Limb (tissue), 2 donors: ENCODE measurements at regions not wholly inside any gene's neighbourhood (a gene's known extent, or its start where the extent isn't known, plus 50 kb on each side); places are given as distances from the start of the nearest gene placed in this dataset.

Experiments used
- DNase-seq, 2 donors: peaks; one replicate each; pipeline ENCODE4 v3.0.0-alpha.2; 2016; ENCODE audit errors: extremely low spot score in 2 of 2

- no peak for DNase-seq
These were observed 248.5 kb downstream of the ATP23 start for GRCh38 chr12:58189893-58190292.

- DNase-seq: no peak
These were observed 249.3 kb downstream of the ATP23 start for GRCh38 chr12:58190618-58191017.

DNA sequence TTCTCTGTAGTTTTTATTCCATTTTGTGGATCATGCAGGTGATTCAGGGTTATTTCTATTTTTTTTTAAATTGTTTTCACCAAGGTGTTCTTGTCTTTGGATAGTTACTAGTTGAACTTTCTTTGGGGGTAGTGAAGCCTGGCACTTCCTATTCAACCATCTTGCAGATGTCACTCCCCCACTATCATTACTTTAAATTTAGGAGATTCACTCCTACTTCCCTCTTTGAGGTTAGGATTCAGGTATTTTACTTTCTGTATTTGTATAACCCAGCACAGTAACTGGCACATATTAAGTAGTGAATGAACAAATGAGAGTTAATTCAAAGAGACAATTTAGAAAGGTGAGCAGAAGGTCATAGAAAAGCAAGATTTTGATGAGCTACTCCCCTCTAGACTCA lies 255.6 kb downstream of the ATP23 start:
- DNase-seq: no peak

- no peak for DNase-seq
These were observed 261.8 kb downstream of the ATP23 start for GRCh38 chr12:58202933-58203718.

GRCh38 chr12:58204071-58204470 lies 262.7 kb downstream of the ATP23 start:
- DNase-seq: no peak

DNA sequence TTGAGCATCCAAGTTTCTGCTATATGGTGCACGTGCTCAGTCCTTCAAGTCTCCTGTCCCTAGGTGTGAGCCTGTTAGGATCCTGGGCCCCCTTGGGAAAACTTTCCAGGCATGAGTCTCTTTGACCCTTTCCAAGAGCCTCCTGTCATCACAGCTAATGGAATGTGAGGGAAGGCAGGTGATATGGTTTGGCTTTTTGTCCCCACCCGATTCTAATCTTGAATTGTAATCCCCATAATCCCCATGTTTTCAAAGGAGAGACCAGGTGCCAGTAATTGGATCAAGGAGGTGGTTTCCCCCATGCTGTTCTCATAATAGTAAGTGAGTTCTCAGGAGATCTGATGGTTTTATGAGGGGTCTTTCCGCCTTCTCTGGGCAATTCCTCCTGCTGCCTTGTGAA lies 265.5 kb downstream of the ATP23 start:
- no peak for DNase-seq

- DNase-seq: no peak
These were observed 269.8 kb downstream of the ATP23 start for GRCh38 chr12:58211211-58211610.

GRCh38 chr12:58217130-58217529 lies 275.8 kb downstream of the ATP23 start:
- DNase-seq: no peak

DNA sequence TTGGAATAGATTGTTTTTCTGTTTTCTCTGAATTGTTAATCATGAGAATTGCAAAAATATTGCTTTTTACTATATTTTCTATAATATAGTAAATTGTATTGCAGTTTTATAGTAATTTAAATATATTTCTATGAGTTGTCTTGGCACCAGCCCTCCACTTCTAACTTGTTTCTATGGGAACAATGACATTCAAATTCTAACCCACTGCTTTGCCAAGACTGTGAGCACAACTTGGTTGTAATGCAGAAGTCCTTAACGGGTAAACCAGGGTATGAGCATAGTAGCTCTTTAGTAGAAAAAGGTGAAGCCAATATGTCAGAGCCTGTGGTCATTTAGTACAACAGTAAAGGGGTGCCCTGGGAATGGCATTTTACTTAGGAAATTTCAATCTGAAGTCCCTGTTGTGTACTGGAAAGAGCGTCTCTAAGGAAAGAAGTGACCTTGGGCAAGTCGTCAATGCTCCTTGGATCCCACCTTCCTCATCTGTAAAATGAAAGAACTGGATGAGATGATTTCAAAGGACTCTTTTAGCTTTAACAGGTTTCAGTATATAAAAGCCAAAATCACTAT lies 283.3 kb downstream of the ATP23 start:
- DNase-seq: no peak

DNA sequence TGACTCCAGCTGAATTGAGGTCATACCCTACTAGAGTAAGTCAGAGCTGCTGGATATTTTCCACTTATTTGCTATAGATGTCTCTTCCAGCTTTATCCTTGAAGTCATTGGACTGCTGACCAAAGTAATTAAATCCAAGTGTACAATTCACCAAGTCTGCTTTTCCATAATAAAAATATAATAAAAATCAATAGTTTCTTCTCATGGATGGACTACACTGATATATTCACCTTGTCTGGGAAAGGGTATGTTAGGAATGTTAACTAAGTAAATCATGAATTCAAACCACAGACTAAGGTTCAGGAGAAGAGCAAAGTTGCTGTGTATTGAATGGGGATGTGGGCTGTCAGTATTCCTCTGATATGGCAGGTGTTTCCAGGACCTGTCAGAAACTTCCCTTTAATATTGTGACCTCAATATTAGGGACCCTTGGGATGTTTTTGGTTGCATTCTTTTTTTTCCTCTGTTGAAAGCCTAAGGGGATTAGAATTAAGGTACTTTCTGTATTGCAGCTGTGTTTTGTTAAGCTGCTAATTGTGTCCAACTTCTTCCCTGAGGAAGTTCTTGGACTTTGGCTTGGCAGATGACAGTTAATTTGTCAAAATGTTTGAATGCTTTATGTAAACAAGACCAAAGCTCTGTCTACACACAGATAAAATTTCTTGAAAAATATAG lies 284.0 kb downstream of the ATP23 start:
- DNase-seq: peak in 1 of 2 donors; percentile 60

DNA sequence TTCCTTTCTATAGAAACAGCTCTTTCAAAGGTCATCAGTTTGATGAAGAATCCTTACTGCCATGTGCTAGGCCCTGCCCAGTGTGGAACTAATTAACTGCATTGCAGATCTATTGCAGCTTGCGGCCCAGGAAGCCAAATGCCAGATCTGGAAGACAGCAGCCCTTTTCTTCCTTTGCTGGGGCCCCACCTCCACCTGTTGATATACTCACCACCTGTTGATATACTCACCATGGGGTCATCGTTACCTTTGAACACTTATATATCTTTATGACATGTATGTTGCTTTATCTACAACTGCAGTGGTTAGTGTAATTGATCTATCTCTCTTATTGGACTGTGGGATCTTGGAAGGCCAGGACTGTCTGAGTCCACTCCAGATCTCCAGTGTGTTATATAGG lies 292.5 kb downstream of the ATP23 start:
- DNase-seq: no peak

DNA sequence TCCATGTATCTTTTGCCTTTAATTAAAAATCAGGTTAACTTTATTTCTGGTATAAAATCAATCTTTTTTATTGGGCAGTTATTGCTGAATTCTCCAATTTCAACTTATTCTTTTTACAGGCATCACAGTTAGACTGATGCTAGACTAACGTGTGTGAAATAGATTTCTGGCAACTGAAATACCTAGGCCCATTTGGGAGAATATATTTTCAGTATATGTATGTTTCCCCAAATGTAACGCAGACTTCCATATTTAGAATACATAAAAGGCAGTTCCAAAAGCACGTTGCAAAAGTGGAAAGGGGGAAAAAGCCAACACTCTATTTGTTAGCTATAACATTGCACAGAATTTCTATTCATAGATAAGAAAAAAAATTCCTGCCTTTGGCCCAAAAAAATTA lies 297.0 kb downstream of the ATP23 start:
- no peak for DNase-seq

DNA sequence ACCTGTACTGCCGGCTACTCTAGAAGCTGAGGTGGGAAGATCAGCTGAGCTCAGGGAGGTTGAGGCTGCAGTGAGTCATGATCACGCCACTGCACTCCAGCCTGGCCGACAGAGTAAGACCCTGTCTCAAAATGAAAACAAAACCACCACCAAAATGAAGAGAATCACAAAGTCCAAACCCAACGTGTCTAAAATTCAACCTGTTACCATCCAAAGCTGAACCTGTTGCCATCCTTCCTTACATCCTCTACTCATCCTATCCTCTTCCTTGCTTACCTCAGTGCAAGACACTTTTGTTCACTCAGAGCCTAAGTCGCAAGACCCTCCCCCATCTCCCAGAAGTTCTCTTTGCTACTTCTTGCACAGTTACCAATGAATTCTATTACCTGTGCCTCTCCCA lies 299.7 kb downstream of the ATP23 start:
- no peak for DNase-seq

DNA sequence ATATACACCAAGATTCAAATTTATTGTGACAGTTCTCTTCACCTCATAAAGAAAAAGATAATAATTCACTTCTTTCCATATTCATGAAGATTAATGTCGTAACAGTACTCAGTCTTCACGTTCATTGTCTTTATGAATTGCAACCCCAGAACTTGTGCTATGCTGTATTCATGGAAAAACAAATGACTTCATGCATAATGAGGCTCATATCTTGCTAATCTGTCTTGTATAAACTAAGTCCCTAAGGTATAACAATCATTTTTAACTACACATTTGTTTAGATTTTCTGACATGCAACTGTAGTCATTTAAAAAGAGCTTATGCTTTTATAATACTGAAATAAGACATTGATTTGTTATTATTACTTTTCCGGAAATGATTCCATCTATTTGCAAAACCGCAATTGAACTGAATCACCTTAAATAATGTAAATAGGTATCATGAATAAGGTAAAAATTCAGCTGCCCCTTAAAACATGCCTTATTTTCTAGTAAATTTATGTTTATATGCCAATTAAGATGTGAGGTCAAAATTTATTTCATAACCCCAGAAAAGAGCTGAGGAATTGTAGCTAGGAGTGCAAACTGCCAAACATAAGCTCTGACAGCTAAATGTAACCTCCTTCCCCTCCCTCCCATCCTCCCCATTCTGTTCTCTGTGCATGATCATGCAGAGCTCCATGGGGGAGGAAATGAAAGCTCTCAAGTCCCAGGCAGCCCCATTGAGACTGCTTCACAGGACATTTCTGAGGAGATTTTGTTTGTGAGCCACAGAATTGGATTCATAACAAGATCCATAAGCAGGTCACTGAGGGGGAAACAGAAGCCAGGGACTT lies 301.6 kb downstream of the ATP23 start:
- no peak for DNase-seq

DNA sequence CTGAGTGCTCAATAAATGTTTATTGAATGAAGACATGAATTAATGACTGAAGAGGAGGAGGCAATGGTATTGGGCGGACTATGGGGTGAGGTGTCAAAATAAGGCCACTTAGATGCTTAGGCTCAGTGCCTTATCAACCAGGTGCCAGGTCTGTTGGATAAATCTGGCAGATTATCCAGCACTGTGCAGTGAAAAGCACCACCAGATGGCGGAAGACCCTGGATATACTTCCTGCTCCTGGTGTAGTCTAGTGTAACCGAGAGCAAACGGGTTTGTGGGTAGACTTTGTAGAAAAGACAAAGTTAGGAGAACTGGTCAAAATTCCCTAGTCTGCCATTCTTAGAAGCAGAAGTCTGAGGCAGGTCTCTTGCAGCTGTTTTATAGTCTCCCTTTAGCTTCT lies 306.3 kb downstream of the ATP23 start:
- DNase-seq: no peak

- no peak for DNase-seq
These were observed 307.2 kb downstream of the ATP23 start for GRCh38 chr12:58248599-58248998.

GRCh38 chr12:58249610-58250009 lies 308.2 kb downstream of the ATP23 start:
- no peak for DNase-seq

DNA sequence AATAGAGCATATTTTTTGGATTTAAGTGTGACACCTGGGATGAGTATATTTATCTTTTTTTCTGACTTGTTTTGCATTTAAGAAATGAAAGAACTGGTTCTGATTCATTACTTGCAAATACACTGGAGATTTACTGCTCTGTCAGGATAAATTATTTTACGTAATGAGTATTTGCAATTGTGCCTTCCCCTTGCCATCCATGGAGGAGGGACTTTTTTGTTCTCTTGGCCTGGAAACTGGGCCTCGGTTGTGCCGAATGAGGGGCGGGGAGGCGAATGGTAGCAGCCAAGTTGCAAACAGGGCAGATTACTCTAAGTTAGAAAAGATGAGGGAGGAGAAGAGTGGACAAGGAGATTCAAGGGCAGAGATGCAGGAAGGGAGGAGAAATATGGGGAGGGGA lies 308.7 kb downstream of the ATP23 start:
- DNase-seq: no peak

- DNase-seq: no peak
These were observed 311.5 kb downstream of the ATP23 start for GRCh38 chr12:58252914-58253313.

DNA sequence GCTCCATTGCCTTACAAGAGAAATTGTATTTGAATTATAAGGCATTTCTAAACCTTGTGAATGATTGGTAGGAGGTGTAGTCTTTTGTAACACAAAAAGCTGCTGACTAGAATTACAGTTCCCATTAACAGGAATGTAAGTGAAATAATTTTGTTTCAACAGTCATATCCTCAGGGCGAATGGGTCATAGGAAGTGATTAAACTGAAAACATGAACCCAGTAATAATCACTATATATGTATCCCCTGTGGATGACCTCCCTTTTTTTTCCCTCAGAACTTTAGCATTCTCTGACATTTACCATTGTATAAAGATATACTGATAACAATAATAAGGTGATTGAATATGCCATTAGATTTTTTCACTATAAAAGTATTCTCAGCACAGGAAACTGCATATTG lies 312.3 kb downstream of the ATP23 start:
- DNase-seq: no peak

DNA sequence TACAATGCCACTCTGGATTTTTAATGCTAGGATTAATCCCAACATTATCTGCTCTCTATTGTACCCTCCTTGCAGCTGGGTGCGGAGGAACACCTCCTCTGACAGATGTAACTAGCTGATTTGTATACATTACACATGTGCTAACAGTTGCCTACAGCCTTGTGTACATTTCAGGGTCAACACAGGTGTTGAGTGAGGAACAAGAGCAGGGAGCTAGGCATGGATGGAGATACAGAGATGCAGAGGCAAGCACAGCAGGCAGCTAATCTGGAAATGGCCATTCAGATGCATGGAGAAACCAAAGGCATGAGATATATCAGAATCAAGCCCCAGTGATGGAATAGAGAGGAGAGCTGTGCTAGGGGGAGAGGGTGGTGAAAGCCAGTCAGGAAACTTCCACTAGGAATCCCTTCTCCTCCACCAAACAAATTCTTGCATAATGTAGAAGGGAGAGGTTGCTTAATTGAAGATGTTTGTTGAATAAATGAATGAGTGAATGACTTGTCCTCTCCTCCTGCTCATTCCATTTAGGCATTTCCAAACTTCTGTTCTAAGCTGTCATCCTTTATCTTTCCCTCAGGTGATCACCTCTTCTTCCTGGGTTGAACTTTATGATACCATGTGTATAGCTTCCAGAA lies 313.2 kb downstream of the ATP23 start:
- DNase-seq: no peak
